HAP-1 (cell line): ENCODE measurements at regions not wholly inside any gene's neighbourhood (a gene's known extent, or its start where the extent isn't known, plus 50 kb on each side); places are given as distances from the start of the nearest gene placed in this dataset.

Source experiments
- DNase-seq, 2 experiments: peaks; one replicate each; pipeline ENCODE4 v3.0.0-alpha.2; 2016 to 2020; ENCODE audit warnings: low spot score in 2 of 2
- H3K27me3 ChIP-seq: fragments of 250-450 bp; sonication (Bioruptor Pico); 2 replicates; pipeline ENCODE4 v1.5.1; 2020; ENCODE audit warnings: low read depth, mild to moderate bottlenecking, moderate library complexity
- H3K36me3 ChIP-seq: fragments of 250-450 bp; sonication (Bioruptor Pico); replicated peaks from 2 replicates; pipeline ENCODE4 v1.5.1; 2020; ENCODE audit warnings: mild to moderate bottlenecking
- H3K4me1 ChIP-seq: fragments of 250-450 bp; sonication (Bioruptor Pico); 2 replicates; pipeline ENCODE4 v1.5.1; 2020; ENCODE audit warnings: mild to moderate bottlenecking
- H3K4me3 ChIP-seq: fragments of 250-450 bp; sonication (Bioruptor Pico); 2 replicates; pipeline ENCODE4 v1.5.1; 2020; ENCODE audit warnings: mild to moderate bottlenecking, moderate library complexity
- H3K9me3 ChIP-seq: fragments of 250-450 bp; sonication (Bioruptor Pico); 2 replicates; pipeline ENCODE4 v1.5.1; 2020; ENCODE audit warnings: mild to moderate bottlenecking, moderate library complexity
- in situ Hi-C: fragments of 300-500 bp; cut with MboI; formaldehyde crosslinking; loops from 3 replicates; pipeline ENCODE4 v1.14.3; 2020; ENCODE audit warnings: low sequenced_read_pairs, inconsistent platforms, mixed read lengths

- in situ Hi-C loops, result no loop called here
- DNase-seq, result no peak
- H3K36me3 ChIP-seq, result no peaks in the 10 kb centered on the region
- H3K27me3 ChIP-seq, result no peaks in the 10 kb centered on the region
- no peak overlapping the region for H3K4me3 ChIP-seq
- no peaks in the 10 kb centered on the region for H3K9me3 ChIP-seq
- peaks cover 9% of the 10 kb centered on the region; the same call in 1 of the 2 replicates for H3K4me1 ChIP-seq
Measured at GRCh38 chrX:69236641-69237040, 71.4 kb upstream of the PJA1 start.

GRCh38 chrX:69234624-69235023 is 69.4 kb upstream of the PJA1 start:
- no peaks in the 10 kb centered on the region for H3K9me3 ChIP-seq
- DNase-seq, result no peak
- peaks cover 9% of the 10 kb centered on the region; the same call in 1 of the 2 replicates for H3K4me1 ChIP-seq
- in situ Hi-C loops, result no loop called here
- no peaks in the 10 kb centered on the region for H3K27me3 ChIP-seq
- H3K36me3 ChIP-seq, result no peaks in the 10 kb centered on the region
- H3K4me3 ChIP-seq, result no peak overlapping the region

- Histone ChIP-seq H3K4me3 (no peak overlapping the region), H3K9me3 (no peaks in the 10 kb centered on the region), H3K36me3 (no peaks in the 10 kb centered on the region), H3K4me1 (peaks cover 9% of the 10 kb centered on the region; the same call in 1 of the 2 replicates), H3K27me3 (no peaks in the 10 kb centered on the region)
- in situ Hi-C loops, result no loop called here
- DNase-seq, result peak; percentile 50 to 57
Measured at GRCh38 chrX:69232945-69233344, 67.7 kb upstream of the PJA1 start.

GRCh38 chrX:69231903-69232302 is 66.7 kb upstream of the PJA1 start:
- H3K4me3 ChIP-seq, result no peak overlapping the region
- in situ Hi-C loops, result no loop called here

GRCh38 chrX:69229436-69229835 is 64.2 kb upstream of the PJA1 start:
- DNase-seq, result no peak
- in situ Hi-C loops, result loop anchor here (10.0 kb wide), 1 partner anchor 155 kb away; no protein-coding TSS in a partner anchor
- H3K27me3 ChIP-seq, result no peaks in the 10 kb centered on the region

More at GRCh38 chrX:69231903-69232302, 66.7 kb upstream of the PJA1 start:
- Histone ChIP-seq H3K36me3 (no peaks in the 10 kb centered on the region), H3K27me3 (no peaks in the 10 kb centered on the region), H3K4me1 (peaks cover 9% of the 10 kb centered on the region; the same call in 1 of the 2 replicates), H3K9me3 (no peaks in the 10 kb centered on the region)
- DNase-seq, result no peak

GRCh38 chrX:69228732-69229131 is 63.5 kb upstream of the PJA1 start:
- Histone ChIP-seq H3K27me3 (no peaks in the 10 kb centered on the region), H3K9me3 (no peaks in the 10 kb centered on the region), H3K4me1 (peaks cover 9% of the 10 kb centered on the region; the same call in 1 of the 2 replicates), H3K4me3 (no peak overlapping the region), H3K36me3 (no peaks in the 10 kb centered on the region)
- in situ Hi-C loops, result loop anchor here (10.0 kb wide), 1 partner anchor 156 kb away; no protein-coding TSS in a partner anchor
- no peak for DNase-seq

More at GRCh38 chrX:69229436-69229835, 64.2 kb upstream of the PJA1 start:
- Histone ChIP-seq H3K4me1 (peaks cover 9% of the 10 kb centered on the region; the same call in 1 of the 2 replicates), H3K36me3 (no peaks in the 10 kb centered on the region), H3K9me3 (no peaks in the 10 kb centered on the region), H3K4me3 (no peak overlapping the region)

GRCh38 chrX:69226459-69227158 is 61.4 kb upstream of the PJA1 start:
- Histone ChIP-seq H3K36me3 (no peaks in the 10 kb centered on the region), H3K27me3 (no peaks in the 10 kb centered on the region), H3K4me1 (peaks cover 19% of the 10 kb centered on the region), H3K9me3 (no peaks in the 10 kb centered on the region), H3K4me3 (no peak overlapping the region)
- DNase-seq, result no peak
- in situ Hi-C loops, result loop anchor here (10.0 kb wide), 1 partner anchor 158 kb away; no protein-coding TSS in a partner anchor

- no peaks in the 10 kb centered on the region for H3K27me3 ChIP-seq
- H3K4me1 ChIP-seq, result peaks cover 24% of the 10 kb centered on the region
- DNase-seq, result peak; percentile 96 to 97
- in situ Hi-C loops, result loop anchor here (5.0 to 10.0 kb wide), 2 partner anchors 60 to 162 kb away; no protein-coding TSS in a partner anchor
- H3K36me3 ChIP-seq, result 0 out of 2 replicates have a peak, but pooled peaks cover 3% of the 10 kb centered on the region
- H3K9me3 ChIP-seq, result no peaks in the 10 kb centered on the region
- peak overlapping the region; percentile 37 for H3K4me3 ChIP-seq
Measured at GRCh38 chrX:69222103-69223090, 57.1 kb upstream of the PJA1 start.

- H3K4me1 ChIP-seq, result peaks cover 24% of the 10 kb centered on the region
- no peaks in the 10 kb centered on the region for H3K9me3 ChIP-seq
- no peaks in the 10 kb centered on the region for H3K27me3 ChIP-seq
- H3K4me3 ChIP-seq, result peak overlapping the region; percentile 37
- in situ Hi-C loops, result loop anchor here (5.0 to 10.0 kb wide), 2 partner anchors 61 to 163 kb away; no protein-coding TSS in a partner anchor
- DNase-seq, result peak; percentile 67 to 89
- 0 out of 2 replicates have a peak, but pooled peaks cover 3% of the 10 kb centered on the region for H3K36me3 ChIP-seq
Measured at GRCh38 chrX:69221239-69222102, 56.2 kb upstream of the PJA1 start.

GRCh38 chrX:69218407-69218997 is 53.2 kb upstream of the PJA1 start:
- 0 out of 2 replicates have a peak, but pooled peaks cover 3% of the 10 kb centered on the region for H3K36me3 ChIP-seq
- in situ Hi-C loops, result loop anchor here (5.0 kb wide), 1 partner anchor 391 kb away; the partner anchor contains the start of gene EFNB1
- H3K4me1 ChIP-seq, result peaks cover 22% of the 10 kb centered on the region
- H3K27me3 ChIP-seq, result no peaks in the 10 kb centered on the region
- no peak for DNase-seq
- no peak overlapping the region for H3K4me3 ChIP-seq
- no peaks in the 10 kb centered on the region for H3K9me3 ChIP-seq

- Histone ChIP-seq H3K27me3 (no peaks in the 10 kb centered on the region), H3K4me3 (no peak overlapping the region), H3K36me3 (0 out of 2 replicates have a peak, but pooled peaks cover 3% of the 10 kb centered on the region), H3K9me3 (no peaks in the 10 kb centered on the region), H3K4me1 (peaks cover 8% of the 10 kb centered on the region)
- in situ Hi-C loops, result loop anchor here (5.0 kb wide), 1 partner anchor 390 kb away; the partner anchor contains the start of gene EFNB1
- DNase-seq, result no peak
Measured at GRCh38 chrX:69216911-69217310, 51.7 kb upstream of the PJA1 start.

- DNase-seq, result no peak
- Histone ChIP-seq H3K4me1 (peaks cover 6% of the 10 kb centered on the region), H3K36me3 (0 out of 2 replicates have a peak, but pooled peaks cover 3% of the 10 kb centered on the region), H3K9me3 (no peaks in the 10 kb centered on the region), H3K4me3 (no peak overlapping the region), H3K27me3 (no peaks in the 10 kb centered on the region)
- in situ Hi-C loops, result loop anchor here (5.0 kb wide), 1 partner anchor 389 kb away; the partner anchor contains the start of gene EFNB1
Measured at GRCh38 chrX:69216446-69216845, 51.2 kb upstream of the PJA1 start.
